GM19328 (cell line): ENCODE measurements at regions not wholly inside any gene's neighbourhood (a gene's known extent, or its start where the extent isn't known, plus 50 kb on each side); places are given as distances from the start of the nearest gene placed in this dataset.
"Not testable (repeated sequence)": the region's sequence is repeated elsewhere in the genome, so short reads cannot be mapped to it uniquely, and the experiment has no call there.

ENCODE experiments used
- ATAC-seq: cut with Tn5 transposase; IDR thresholded peaks from one replicate; pipeline ENCODE4 v1.9.1; 2021; ENCODE audit warnings: mild to moderate bottlenecking, moderate library complexity; ENCODE audit not compliant: unreplicated experiment

DNA sequence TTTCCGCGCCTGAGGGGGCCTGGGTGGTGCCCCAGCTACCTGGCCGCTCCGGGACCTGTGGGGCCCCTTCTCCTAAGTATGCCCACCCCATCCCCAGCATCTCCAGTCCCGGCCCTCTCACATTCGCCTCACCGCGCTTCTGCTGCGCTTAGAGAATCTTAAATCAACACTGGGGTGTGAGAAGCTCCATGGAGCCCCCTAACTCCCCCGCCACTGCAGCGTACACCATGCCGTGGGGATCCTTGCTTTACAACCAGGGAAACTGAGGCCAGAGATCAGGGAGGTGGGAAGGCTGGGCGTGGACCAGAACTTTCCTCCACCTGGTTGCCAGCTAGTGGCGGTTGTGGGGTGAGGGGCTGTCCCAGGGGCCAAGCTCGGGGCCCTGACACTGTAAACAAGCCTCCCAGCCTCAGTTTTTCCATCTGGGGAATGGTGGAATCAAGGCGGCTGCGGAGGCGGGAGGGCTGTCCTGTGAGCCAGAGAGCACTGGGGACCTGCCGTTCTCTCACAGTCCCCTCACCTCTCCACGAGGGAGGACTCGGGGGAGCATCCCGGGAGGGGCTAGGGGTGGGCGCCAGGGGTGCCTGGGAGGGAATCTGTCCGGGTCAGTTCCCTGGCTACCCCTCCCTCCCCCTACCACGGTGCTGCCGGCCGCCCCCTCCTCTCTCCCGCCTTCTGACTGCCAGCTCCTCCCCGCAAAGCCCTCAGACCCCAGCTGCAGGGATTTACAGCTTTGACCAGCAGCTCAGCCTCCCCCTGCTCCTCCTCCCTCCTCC lies 161.2 kb downstream of the C9orf50 start:
- ATAC-seq: no peak

DNA sequence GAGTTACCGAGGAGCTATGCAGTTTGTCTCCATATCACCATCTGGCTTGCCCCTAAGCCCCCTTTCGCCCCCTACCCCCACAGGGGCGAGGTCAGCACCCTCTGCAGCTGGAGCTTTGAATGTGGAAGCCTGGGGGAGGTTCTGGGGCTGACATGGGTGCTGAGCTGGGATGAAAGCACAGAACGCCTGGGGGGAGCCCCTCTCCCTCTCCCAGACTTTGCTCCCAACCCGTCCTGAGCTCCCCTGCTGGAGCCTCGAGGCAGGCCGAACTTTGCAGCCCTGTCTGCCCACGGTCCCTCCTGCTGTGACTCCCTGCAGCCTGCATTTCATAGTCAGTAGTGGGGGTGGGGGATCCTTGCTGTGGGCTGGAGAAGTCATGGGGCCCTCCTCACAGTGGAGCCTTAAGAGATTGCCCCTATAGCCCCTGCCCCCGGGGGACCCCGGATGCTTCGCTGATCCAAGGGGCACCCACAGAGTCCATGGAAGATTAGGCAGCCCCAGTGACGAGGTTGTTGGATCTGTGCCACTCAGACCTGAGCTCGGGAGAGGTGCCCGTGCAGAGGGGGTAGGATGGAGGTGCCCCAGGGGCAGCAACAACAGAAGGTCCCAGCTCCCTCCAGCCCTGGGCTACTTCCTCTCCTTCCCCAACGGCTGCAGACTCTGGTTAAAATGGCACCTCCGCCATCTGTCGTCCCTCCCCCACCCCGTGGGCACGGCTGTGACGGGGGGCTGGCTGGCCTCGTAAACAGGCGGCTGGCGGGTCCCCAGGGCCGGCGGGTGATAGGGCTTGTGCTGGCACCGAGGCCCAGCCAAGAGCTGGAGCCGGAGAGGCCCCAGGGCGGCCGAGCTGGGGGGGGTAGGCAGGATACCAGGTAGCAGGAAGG lies 162.0 kb downstream of the C9orf50 start:
- no peak for ATAC-seq

DNA sequence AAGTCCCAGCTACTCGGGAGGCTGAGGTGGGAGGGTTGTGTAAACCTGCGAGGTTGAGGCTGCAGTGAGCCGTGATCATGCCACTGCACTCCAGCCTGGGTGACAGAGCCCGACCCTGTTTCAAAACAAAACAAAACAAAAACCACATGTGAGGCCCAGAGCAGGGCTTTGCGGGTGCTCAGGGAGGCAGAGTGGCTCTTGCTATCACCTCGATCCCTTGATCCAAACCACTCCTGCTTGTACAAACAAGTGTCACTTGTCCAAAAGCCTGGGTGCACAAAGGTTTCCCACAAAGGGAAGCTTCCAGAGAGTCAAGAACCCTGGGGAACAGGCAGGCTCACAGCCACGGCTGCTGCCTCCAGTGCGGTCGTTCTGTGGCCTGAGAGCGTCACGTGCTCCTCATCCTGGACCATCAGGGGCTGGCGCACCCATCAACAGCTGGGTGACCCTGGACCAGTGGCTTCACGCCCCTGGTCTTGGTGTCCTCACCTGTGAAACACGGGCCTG lies 162.7 kb downstream of the C9orf50 start:
- no peak for ATAC-seq

DNA sequence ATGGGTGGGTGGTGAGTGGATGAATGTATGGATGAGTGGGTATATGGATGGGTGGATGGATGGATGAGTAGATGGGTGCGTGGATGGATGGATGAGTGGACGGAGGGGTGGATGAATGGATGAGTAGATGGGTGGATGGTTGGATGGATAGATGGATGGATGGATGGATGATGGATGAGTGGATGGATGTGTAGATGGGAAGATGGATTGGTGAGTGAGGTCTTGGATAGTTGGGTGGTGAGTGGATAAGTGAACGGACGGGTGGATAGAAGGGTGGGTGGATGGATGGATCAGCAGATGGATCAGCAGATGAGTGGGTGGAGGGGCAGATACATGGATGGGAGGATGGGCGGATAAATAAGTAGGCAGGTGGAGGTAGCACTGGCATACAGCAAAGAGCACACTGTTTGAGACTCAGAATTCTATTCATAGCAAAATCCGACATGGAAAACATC lies 163.5 kb downstream of the C9orf50 start:
- no peak for ATAC-seq

DNA sequence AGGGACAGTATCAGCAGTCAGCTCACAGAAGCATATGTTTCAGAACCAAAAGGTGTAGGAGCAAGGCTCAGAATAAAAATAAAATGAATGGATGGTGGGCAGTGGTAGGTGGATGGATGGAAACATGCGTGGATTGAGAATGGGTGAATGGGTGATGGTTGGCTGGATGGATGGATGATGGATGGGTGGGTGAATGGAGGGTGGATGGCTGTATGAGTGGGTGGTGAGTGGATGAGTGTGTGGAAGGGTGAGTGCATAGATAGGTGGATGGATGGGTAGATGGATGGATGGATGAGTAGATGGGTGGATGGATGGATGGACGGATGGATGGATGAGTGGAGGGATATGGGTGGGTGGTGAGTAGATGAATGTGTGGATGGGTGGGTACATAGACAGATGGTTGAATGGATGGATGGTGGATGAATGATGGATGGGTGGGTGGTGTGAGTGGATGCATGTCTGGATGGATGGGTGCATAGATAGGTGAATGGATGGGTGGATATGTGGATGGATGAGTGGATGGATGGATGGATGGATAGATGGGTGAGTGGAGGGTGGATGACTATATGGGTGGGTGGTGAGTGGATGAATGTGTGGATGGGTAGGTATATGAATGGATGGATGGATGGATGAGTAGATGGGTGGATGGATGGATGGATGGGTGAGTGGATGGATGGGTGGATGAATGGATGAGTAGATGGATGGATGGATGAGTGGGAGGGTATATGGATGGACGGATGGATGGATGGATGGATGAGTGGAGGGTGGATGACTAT lies 164.2 kb downstream of the C9orf50 start:
- no peak for ATAC-seq

DNA sequence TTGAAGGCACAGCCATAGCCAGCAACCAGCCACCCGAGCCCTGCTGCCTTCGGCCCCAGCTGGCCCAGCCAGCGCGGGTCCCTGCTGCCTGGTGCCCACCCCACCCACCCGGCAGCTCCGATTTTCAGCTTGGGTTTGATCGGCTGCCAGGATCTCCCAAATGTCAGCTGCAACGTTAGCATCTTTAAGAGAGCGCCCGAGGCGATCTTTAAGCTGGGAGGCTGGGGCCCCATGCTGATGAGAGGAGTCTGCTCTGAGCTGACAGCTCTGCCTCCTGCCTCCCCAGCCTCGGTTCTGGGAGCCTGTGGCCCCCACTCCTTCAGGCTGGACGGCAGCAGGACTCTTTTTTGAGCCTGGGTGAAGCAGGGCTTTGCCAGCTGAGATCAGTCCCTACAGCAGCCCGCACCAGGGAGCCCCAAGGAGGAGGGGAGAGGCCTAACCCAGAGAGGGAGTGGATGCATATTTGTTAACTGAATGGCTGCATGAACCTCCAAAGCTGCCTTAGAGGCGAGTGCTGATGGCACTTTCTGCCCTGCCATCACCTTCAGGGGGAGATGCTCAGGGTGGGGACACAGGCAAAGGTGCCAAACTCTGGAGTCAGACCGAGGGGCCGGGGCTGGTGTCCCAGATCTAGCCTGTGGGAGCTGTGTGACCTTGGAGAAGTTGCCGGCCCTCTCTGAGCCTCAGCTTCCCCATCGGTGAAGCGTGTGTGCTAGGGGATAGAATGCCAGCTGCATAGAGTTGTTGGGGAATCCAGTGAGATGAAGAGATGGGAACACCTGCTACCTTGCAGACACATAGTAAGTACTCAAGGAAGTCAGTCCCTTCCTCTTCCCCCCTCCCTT lies 165.5 kb downstream of the C9orf50 start:
- ATAC-seq: no peak

DNA sequence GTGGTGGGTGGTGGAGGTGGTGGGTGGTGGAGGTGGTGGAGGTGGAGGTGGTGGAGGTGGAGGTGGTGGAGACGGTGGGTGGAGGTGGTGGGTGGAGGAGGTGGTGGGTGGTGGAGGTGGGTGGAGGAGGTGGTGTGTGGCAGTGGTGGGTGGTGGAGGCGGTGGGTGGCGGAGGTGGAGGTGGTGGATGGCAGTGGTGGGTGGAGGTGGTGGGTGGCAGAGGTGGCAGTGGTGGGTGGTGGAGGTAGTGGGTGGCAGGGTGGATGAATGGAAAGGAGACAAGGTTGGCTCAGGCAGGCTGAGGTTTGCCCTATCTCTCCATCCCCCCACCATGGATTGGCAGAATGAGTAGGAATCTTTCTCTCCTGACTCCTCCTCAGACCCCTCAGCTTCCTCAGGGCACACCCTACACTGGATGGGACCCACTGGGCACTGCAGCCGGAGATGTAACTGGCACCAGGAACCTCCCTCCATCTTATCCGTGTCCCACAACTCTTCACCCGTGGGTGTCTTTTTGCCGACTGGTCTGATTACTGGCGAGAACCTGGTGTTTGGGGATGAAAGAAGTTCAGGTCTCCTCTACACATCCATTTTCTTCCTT lies 166.3 kb downstream of the C9orf50 start:
- no peak for ATAC-seq

DNA sequence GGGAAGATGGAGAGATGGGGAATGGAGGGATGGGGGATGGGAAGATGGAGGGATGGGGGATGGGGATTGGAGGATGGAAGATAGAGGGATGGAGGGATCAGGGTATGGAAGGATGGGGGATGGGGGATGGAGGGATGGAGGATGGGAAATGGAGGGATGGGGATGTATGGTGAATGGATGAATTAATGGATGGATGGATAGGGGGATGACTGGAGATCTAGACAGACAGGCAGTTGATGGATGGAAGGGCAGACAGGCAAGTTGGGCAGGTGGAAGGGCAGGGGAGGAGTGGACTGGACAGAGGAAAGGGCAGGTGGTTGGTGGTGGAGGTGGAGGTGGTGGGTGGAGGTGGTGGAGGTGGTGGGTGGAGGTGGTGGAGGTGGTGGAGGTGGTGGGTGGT lies 167.2 kb downstream of the C9orf50 start:
- no peak for ATAC-seq

DNA sequence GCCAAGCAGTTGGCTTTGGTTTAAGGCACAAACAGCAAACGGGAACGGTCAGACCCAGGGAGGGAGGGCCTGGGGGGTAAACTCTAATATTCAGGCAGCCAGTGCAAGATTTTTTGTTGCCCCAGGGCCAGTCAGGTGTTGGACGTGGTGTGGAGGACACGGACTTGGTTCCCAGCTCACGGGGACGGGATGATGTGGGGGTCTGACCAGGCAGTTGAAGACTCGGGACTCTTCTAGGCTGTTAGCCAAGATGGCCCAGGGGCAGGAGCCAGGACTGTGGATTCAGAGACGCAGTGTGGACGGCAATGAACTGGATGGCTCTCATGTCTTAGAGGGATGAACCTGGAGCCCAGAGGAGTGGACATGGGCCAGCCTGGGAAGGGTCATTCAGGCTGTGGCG lies 169.2 kb downstream of the C9orf50 start:
- no peak for ATAC-seq

DNA sequence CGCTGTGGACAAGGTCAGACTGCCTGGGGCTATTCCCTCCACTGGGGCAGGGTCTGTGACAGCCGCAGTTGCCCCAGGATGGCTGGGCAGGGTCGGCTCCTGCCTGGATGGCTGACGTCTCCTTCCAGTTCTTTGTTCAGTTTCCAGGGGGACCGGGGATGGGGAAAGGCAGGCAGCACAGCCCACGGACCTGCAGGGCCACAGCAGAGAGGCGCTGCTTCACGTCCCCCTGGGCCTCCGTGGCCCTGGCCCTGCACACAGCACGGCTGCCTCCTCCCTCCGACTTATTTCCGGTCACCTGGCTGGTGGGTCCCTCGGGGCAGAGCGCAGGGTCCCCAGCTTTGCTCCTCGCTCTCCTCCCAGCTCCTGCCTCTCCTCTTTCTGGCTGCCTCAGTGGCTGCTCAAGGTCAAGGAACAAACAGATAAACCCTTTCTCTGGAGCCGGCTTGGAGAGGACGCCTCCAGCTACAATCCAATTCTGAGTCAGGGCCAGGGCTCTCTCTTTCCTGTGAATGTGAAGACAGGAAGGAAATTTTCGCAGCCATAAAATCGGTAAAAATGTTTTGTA lies 169.7 kb downstream of the C9orf50 start:
- no peak for ATAC-seq

DNA sequence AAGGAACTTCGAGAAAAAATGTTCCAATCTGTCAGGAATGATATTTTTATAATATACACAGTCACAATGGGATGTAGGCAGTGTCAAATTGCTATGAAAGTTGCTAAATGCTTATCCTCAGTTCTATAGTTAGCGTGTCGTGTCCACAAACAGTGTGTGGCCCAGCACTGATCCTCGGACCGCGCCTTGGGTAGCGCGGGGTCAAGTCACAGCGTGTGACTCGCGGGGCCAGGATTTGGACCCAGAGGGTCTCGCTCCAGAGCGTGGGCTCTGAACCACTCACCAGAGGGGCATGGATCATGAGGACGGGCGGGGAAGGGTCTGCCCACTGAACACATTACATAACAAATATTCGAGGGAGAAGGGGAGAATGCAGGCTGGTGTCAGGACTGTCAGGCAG lies 171.8 kb downstream of the C9orf50 start:
- ATAC-seq: no peak

DNA sequence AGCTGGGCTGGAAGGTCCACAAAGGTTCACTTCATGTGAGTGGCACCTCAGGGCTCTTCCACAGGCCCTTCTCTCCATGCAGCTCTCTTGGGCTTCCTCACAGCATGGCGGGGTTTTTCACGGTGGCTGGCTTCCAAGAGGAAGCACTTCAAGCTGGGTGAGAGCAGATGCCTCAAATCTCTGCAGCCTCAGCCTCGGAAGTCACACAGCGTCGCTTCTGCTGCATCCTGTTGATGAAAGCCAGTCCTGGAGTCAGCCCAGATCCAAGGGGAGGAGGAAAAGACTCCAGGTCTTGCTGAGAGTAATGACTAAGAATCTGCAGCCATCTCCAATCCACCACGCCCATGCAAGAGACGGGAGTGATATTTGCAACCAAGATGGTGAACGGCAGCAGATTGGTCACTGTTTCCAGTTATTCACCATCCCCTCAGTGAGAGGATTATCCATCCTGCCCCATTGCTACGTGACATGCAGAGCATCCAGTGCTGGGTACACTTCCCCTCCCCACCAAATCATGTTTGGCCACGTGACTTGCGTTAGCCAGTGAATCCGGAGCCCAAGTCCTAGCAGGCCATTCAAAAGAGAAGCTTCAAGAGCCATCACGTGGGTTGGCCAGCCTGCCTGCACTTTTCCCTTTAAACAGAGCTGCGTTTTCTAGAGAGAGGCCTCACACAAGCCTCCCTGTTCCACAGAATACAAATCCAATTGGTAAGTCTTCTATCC lies 173.9 kb downstream of the C9orf50 start:
- ATAC-seq: no peak

DNA sequence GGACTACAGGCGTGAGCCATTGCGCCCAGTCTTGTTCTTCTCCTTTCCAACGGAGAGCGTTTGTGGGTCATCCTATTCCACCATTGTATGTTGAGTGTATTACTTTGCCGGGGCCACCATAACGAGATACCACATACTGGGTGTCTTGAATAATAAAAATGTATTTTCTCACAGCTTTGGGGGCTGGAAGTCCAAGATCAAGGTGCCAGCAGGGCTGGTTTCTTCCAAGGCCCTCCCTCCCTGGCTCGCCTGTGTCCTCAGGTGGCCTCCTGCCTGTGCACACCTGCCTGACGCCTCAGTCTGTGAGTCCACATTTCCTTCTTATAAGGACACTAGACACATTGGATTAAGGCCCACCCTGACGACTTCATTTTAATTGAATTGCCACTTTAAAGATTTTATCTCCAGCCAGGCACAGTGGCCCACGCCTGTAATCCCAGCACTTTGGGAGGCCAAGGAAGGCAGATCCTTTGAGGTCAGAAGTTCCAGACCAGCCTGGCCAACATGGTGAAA lies 175.1 kb downstream of the C9orf50 start:
- no peak for ATAC-seq

DNA sequence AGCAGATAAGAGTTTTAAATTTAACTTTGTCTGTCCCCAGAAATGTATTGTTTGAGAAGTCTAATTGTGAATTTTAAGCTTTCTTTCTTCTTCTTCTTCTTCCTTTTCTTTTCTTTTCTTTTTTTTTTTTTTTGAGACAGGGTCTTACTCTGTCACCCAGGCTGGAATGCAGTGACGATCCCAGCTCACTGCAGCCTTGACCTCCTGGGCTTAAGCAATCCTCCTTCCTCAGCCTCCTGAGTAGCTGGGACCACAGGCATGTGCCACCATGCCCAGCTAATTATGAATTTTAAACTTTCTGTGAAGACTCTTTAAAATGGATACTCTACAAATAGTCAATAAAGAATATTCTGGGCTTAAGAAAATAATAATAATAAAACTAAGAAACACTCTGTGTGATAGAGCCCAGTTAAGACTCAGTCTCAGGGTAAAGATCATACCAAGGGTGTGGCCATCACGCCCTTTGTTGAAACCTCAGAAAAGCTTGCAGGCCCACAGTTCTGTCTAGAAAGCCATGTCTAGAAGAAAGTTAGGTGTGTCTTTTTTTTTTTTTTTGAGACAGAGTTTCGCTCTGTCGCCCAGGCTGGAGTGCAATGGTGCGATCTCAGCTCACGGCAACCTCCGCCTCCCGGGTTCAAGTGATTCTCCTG lies 177.3 kb downstream of the C9orf50 start:
- not testable (repeated sequence) for ATAC-seq

DNA sequence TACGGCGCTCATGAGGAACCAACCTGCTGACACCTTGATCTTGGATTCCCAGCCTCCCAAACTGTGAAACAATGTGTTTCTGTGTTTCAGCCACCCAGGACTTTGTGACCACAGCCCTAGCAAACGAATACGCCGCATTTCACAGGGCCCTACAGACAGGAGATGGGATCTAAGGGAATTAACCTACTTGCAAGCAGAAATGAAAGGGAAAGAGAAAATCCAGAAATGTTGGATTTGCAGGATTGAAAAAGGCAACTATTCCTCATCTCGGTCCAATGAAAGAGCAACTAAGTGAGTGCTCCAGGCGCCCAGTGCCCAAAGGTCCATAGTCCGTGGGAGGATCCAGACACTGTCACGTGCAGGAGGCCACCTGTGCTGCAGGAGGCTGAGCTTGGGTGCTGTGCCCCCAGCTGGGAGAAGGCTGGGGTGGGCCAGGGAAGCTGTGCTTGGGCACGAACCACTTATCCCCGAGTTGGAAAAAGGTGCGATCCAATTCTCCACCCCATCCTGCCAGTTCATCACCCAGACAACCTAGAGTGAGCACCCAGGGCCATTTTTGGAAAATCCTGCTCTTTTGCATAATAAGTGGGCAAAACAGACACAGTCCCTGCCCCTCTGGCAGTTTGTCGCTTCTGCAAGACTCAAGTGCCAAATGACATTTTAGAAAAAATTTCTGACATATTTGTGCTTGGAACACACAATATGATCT lies 177.9 kb downstream of the C9orf50 start:
- no peak for ATAC-seq

DNA sequence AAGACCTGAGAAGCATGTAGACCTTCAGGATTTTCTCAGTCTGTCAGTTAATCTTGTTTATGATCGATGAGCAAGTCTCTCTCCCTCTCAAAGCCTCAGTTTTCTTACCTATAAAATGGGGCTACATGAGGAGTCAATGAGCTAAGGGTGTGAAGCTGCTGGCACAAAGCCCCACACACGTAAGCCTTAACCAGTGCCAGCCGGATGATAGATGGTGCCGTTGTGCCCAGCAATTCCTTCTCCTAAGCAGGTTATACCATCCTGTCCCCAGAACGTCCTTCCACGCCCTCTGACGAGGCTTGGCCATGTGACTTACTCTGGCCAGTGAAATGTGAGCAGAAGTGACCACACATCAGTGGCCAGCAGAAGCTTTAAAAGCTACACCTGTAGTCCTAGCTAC lies 179.0 kb downstream of the C9orf50 start:
- ATAC-seq: no peak

DNA sequence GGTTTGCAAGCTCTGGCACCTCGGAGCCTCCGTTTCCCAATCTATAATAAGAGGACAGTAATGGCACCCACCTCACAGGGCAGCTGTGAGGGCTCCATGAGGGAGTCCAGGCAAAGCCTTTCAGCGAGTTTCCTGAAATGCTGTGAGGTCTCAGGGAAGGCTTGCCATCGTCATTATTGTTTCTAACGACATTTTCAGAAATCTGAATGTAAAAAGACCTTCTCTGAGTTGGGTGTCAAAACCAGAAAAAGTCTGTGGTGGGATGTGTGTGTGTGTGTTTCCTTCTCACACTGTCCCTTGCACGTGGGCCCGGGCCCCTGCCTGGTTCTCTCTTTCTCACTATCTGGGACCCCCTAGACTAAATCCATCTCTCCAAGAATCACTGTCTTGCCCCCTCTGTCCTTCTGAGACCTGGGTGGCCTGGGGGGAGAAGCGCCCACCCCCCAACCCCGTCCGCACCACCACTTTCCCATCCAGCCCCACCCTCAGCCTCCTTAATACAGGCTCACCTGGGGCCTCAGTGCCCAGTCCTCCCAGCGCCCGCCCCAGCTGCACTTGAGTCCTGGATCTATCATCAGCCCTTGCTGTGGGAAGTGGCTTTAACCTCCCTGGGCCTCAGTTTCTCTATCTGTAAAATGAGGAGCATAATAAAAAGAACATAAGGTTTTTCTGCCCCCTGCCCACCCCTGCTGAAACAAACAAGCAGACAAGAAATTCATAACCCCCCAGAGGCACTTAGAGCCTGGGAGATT lies 180.3 kb downstream of the C9orf50 start:
- ATAC-seq: no peak
